AG04450 (cell line): ENCODE measurements at regions not wholly inside any gene's neighbourhood (a gene's known extent, or its start where the extent isn't known, plus 50 kb on each side); places are given as distances from the start of the nearest gene placed in this dataset.

Experiments used
- CTCF ChIA-PET: fragments of 300-600, 350-600 bp; formaldehyde crosslinking; extraction: SDS; loops from one replicate; lab custom pipeline; 2022; ENCODE audit warnings: antibody characterized with exemption, inconsistent platforms; lab: Charles Lee
- POLR2A ChIA-PET: fragments of 350-600 bp; formaldehyde crosslinking; extraction: SDS; loops from one replicate; lab custom pipeline; 2021; ENCODE audit warnings: antibody characterized with exemption, inconsistent platforms; lab: Yijun Ruan, JAX
- DNase-seq: peaks from one replicate; pipeline ENCODE4 v3.0.0-alpha.2; 2011; ENCODE audit warnings: low read depth, low spot score
- H3K27ac ChIP-seq: one replicate; pipeline ENCODE4 v1.5.1; 2012; ENCODE audit warnings: low read depth, low read length, control low read depth
- H3K27me3 ChIP-seq: one replicate; pipeline ENCODE4 v1.6.0; 2012; ENCODE audit warnings: low read length; ENCODE audit not compliant: control insufficient read depth, insufficient read depth
- H3K4me3 ChIP-seq: 2 replicates; pipeline ENCODE4 v1.5.1; 2011; ENCODE audit warnings: mild to moderate bottlenecking, low read depth, low read length, control low read depth
- H3K9me3 ChIP-seq: 2 replicates; pipeline ENCODE4 v1.5.1; 2012; ENCODE audit warnings: low read length; ENCODE audit not compliant: control insufficient read depth, insufficient read depth
- TF ChIP-seq, protein P1 (sequence below): IDR thresholded peaks from 2 replicates; pipeline ENCODE4 v1.5.1; 2011; ENCODE audit warnings: low read depth, low read length, control low read depth, inconsistent platforms

DNA sequence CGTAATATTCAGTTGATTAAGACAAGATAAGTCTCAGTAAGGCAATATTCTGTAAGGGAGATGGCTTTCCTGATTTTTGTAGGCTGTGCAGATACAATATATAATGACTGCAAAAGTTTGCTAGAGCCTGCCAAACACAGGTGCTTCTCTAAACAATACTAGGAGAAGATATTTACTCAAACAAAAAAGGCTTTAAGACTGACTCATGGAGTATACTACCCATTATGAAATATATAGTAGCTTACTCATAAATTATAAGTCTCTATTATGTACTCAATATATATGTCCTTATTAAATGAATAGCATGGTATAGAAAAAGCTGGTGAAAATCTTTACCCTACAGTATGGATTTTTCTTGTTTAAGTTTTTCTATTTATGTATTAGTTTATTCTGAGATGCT lies 93.2 kb upstream of the IL15 start:
- CTCF ChIA-PET, result interaction anchor here (0.6 kb wide), 1 partner anchor 678 kb away, joined by 3 read pairs; no protein-coding TSS in a partner anchor
- DNase-seq, result no peak
- TF ChIP-seq, protein P1, sequence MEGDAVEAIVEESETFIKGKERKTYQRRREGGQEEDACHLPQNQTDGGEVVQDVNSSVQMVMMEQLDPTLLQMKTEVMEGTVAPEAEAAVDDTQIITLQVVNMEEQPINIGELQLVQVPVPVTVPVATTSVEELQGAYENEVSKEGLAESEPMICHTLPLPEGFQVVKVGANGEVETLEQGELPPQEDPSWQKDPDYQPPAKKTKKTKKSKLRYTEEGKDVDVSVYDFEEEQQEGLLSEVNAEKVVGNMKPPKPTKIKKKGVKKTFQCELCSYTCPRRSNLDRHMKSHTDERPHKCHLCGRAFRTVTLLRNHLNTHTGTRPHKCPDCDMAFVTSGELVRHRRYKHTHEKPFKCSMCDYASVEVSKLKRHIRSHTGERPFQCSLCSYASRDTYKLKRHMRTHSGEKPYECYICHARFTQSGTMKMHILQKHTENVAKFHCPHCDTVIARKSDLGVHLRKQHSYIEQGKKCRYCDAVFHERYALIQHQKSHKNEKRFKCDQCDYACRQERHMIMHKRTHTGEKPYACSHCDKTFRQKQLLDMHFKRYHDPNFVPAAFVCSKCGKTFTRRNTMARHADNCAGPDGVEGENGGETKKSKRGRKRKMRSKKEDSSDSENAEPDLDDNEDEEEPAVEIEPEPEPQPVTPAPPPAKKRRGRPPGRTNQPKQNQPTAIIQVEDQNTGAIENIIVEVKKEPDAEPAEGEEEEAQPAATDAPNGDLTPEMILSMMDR, result no peak
- Histone ChIP-seq H3K9me3 (0 out of 2 replicates have a peak, but pooled peaks cover 2% of the 10 kb centered on the region), H3K27ac (no peak overlapping the region), H3K27me3 (no peaks in the 10 kb centered on the region), H3K4me3 (no peak overlapping the region)
- POLR2A ChIA-PET, result no interaction called here

DNA sequence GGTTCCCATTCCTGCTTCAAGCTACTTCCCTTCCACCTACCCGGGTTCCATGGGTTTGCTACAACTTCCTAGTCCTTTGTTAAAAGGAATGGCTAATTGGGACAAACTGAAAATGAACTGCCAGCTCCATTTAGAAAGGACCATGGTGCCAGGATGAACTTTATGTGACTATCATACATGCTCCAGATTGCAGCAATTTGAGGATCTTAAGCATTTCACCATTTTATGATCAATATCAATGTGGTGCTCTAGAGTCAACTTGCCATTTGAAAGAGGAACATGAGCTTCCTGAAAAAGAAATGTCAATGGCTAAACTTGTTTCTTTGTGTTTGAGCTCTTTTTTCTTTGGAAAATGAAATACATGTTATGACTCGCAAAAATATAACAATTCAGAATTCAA lies 92.7 kb upstream of the IL15 start:
- CTCF ChIA-PET, result interaction anchor here (0.6 kb wide), 1 partner anchor 678 kb away, joined by 3 read pairs; no protein-coding TSS in a partner anchor
- DNase-seq, result no peak
- POLR2A ChIA-PET, result no interaction called here
- H3K4me3 ChIP-seq, result no peak overlapping the region
- TF ChIP-seq, protein P1, result no peak
- H3K9me3 ChIP-seq, result 0 out of 2 replicates have a peak, but pooled peaks cover 2% of the 10 kb centered on the region
- no peak overlapping the region for H3K27ac ChIP-seq
- H3K27me3 ChIP-seq, result no peaks in the 10 kb centered on the region

DNA sequence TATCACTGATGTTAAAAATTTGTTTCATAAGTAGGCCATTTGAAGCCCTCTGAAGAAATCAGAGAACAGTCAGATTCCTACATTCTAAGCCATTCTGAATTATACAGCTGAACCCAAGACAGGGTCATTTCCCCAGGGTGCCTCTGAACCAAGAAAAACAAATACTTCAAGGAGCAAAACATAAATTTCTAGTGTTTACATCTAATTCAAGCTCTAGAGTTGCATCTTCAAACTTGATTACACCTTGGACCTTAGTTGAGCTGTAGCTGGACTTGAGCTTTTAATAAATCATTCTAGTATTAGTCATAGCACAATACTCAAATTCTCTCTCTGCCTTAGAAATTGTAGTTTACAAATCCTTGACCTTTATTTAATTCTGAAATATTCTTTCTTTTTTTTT lies 87.6 kb upstream of the IL15 start:
- CTCF ChIA-PET, result no interaction called here
- DNase-seq, result peak; percentile 8
- Histone ChIP-seq H3K9me3 (peaks cover 4% of the 10 kb centered on the region), H3K27ac (no peak overlapping the region), H3K27me3 (no peaks in the 10 kb centered on the region), H3K4me3 (no peak overlapping the region)
- POLR2A ChIA-PET, result interaction anchor here (0.7 kb wide), 1 partner anchor 1364 kb away, joined by 3 read pairs; no protein-coding TSS in a partner anchor
- TF ChIP-seq, protein P1, result no peak

DNA sequence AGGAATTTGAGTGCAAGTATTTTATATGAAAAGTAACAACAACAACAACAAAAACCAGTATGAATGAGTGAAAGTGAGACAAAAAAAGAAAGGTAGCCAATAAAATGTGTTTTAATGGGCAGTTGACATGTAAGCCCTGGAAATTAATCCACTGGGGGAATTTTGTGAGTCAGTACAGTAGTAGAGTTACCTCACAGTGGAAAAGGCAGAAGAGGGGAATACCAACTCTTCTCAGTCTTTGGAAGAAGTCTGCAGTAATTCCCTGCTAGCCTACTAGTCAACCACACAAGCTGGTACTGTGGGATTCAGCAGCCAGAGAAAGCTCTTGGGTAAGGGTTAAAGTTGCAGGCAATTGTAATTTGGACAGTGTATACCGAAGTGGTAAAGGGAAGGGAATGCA lies 76.3 kb upstream of the IL15 start:
- Histone ChIP-seq H3K27me3 (no peaks in the 10 kb centered on the region), H3K27ac (no peak overlapping the region), H3K9me3 (no peaks in the 10 kb centered on the region; the same call in 1 of the 2 replicates), H3K4me3 (no peak overlapping the region)
- CTCF ChIA-PET, result no interaction called here
- DNase-seq, result no peak
- POLR2A ChIA-PET, result no interaction called here
- TF ChIP-seq, protein P1, result no peak

DNA sequence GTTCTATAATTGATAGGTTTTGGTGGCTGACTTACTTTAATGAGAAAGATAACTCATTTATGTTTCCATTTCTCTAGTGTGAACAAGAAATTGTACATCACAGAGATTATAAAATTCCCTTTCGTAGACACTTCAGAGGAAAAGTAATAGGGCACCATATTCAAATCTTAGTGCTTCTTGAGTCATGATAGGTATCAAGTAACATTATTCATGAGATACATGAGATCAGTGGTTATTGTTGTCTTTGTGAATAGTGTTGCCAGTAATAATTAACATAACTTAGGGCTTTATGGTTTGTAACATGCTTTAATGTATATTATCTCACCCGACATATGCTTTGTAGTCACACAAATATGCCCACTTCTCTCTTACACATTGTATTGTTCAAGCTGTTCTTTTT lies 73.7 kb upstream of the IL15 start:
- DNase-seq, result no peak
- Histone ChIP-seq H3K4me3 (no peak overlapping the region), H3K27me3 (no peaks in the 10 kb centered on the region), H3K9me3 (no peaks in the 10 kb centered on the region; the same call in 1 of the 2 replicates), H3K27ac (no peak overlapping the region)
- TF ChIP-seq, protein P1, result no peak
- CTCF ChIA-PET, result no interaction called here
- POLR2A ChIA-PET, result no interaction called here
